Glomerular visceral epithelial cell (primary cell): ENCODE measurements at regions not wholly inside any gene's neighbourhood (a gene's known extent, or its start where the extent isn't known, plus 50 kb on each side); places are given as distances from the start of the nearest gene placed in this dataset.
A peak's percentile ranks its signal among the peaks of the same experiment; 100 is the strongest.

Experiments used
- DNase-seq: peaks from one replicate; pipeline ENCODE4 v3.0.0-alpha.2; 2016; ENCODE audit errors: extremely low spot score

DNA sequence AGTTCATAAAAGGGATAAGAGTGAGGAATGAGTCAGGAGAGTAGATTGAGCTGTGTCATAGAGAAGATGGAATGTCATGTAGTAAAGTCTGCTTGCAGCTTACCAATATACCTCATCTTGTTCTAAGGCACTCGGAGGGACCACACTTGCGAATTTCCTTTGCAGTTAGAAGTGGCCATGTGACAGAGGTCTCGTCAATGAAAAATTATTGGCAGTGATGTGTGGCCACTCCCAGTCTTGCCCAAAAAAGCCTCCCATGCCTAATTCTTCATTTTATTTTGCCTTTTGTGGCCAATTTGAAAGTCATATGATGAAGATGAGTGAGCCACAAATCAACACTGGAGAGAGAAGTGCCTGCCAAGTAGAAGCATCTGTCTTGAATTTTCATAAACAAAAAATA is 465.6 kb upstream of the ZNF385D start:
- DNase-seq: no peak

DNA sequence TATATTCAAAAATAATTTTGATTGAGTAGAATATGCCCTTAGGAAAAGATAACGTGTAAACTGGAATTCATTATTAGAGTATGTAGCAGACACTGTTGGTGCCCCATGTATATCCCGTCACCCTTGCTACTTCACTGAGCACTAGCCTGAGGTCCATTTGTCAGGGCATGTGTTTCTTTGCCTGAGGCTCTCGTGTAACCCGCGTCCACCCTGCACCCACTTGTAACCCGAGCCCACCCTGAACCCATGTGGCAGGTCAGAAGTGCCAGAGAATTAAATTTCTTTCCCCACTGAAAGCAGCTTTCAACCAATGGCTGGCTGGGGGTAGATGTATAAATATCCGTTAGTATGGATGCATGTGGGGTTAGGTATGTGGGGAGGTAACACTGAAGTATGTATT is 474.2 kb upstream of the ZNF385D start:
- no peak for DNase-seq

GRCh38 chr3:22228705-22229104 is 477.7 kb upstream of the ZNF385D start:
- DNase-seq: peak; percentile 9

DNA sequence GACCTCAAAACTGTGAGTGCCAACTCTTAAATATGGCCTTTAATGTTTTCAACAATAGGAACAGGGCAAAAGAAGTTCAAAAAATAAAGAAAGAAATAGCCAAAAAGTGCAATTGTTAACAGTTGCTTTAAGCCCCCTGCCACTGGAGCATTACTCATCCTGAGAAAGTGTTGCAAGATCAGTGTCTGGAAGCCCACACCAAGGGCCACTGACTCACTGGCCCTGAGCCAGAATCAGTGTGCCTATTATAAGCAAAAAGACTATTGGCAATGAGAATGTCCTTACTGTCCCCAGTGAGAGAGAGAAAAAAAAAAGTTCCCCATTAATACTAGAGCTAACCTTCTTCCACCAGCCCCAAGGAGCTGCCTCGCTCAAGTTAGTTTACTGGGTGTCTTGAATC is 480.1 kb upstream of the ZNF385D start:
- DNase-seq: peak; percentile 56

GRCh38 chr3:22236490-22237270 is 485.7 kb upstream of the ZNF385D start:
- DNase-seq: no peak

DNA sequence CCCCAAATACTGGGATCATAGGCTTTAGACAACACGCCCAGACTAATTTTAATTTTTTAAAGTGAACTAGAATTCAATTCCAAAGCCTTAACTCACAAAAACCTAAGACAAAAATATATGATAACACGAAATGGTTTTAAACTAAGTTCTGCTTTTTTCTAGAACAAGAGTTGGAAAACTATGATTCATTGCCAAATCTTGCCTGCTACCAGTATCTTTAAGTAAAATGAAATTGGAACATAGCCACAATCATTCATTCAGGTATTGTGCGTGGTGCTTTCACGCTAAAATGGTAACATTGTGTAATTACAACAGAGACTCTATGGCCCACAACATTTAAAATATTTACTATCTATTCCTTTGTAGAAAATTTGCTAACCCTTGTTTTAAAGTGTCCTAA is 488.0 kb upstream of the ZNF385D start:
- DNase-seq: no peak

DNA sequence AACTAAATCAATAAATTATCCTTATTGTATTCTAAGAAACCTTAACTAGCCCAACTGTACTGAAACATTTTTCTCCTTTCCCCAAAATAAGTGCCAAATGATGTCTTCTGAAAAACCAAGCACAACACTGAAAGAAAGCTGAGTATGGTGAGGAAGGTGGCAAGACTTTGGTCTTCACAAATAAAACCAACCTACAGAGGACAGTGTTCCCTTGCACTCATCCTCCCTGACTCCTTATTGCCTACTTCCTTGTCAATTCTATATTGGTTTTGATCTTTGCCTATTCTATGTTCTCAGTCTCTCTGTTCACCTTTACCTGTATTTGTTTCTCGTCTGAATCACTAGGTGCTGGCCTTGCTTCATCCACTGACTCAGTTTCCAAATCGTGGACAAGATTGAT is 490.1 kb upstream of the ZNF385D start:
- DNase-seq: no peak

DNA sequence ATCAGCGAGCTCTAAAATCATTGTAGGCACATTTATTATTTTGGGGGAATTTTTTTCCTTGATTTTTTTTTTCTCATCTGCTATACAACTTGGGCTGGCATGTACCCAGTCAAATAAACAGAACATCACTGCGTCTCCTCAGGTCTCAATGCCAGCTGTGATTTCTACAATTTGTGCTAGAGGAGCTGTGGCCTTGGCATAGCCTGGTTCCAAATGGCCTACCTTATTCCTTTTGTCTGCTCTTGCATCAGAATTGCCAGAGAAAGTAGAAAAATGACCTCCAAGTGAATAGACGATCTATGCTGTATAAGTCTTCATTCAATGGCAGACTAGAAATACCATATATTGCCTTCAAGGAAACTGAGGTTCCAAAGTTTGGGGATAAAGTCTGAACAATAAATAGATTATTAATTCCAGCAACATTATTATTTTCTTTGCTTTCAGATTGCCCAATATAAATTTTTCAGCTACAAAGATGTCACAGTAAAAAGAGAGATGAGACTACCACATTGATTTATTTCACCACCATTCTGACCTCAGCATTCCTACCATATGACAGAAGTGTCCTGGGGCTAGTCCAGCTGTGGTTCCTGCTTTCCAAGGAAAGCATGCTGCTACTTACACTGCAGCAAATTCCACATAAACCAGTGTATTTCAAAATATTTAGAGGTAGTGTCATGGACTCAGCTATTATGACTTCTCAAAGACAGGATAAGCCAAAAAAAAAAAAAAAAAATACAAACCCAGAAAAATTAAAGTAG is 493.9 kb upstream of the ZNF385D start:
- DNase-seq: peak; percentile 93

- no peak for DNase-seq
Observed at GRCh38 chr3:22245811-22246583, 495.0 kb upstream of the ZNF385D start.

DNA sequence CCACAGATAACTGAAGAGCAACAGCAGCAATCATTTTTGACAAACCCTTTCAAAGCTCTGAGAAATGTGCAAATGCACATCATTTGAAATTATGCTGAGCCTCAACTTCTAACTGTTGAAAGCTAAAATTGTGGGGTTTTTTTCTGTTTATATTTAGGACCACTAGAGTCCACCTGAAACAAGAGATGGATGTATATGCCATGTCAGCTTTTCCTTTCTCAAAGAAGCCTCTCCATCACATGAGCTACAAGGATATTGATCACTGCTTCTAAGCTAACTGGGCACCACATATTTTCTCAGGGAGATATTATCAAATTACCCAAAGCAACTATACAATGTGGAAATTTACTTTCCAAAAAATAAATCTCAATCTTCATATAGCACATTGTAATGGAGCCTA is 498.6 kb upstream of the ZNF385D start:
- no peak for DNase-seq

DNA sequence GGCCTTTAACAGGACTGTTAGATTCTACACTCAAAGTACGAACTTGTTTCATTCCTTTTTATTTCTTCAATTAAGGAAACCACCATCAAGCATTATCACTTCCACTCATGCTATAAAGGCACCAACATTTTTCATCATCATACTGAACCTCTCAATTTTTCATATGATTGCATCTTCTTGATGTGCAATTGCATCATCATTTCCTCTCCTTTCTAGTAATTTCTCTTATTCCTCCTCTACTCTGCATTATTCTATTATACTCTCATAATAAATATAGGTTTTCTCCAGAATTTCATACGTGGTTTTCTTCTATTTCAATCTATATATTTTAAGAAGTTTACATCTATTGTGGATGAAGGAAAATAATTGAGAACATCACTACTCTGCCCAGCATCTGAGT is 506.2 kb upstream of the ZNF385D start:
- no peak for DNase-seq

DNA sequence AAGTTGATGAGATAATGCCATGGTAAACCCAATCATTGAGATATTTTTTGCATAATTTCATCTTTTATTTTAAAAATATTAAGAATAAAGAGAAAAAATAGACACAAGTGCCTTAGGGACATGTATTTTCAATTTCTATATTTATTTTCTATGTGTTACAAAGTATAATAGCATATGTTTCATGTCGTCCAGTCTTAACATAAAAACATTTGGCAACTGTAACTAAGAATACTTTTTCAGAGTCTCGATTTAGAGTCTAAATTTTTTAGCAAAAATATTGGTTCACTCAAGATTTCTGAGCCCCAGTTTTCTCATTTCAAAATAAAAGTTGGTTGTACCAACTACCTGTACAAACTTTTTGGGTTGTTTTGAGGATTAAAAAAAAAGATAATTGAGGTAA is 511.4 kb upstream of the ZNF385D start:
- no peak for DNase-seq

- DNase-seq: peak; percentile 89
Observed at GRCh38 chr3:22263042-22263441, 512.0 kb upstream of the ZNF385D start.

GRCh38 chr3:22265403-22265802 is 514.4 kb upstream of the ZNF385D start:
- DNase-seq: no peak

DNA sequence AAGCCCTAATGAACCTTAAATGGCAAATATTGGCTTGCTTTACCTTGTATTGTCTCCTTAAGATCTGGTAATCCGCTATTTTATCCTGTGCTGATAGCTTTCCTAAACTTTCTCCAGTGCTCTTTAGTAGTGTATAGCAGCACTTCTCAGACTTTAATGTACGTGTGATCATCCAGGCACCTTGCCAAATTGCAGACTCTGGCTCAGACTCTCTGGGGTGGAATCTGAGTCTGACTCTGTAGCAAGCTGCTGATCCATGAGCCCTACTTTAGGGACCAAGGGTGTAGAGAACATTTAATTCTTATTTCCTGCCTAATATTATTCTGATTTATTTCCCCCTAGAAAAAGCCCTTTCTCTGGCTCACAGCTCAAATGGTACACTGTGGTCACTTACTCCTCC is 518.8 kb upstream of the ZNF385D start:
- peak; percentile 49 for DNase-seq

DNA sequence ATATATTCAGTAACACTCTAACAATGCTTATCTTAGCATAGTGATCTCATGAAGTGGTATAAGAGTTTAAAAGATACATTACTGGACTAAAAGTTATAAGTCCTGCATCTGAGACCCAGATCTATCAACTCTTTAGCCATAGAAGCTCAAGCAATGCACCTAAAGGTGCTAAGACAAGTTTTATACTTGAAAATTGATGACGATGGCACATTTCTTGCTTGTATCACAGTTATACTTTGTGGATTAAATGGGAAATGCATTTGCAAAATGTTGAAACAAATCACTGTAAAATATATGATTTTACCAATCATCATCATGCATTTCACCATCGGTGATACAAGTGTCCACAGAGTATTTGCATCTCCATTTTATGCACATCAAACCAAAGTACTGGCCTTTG is 525.3 kb upstream of the ZNF385D start:
- no peak for DNase-seq

DNA sequence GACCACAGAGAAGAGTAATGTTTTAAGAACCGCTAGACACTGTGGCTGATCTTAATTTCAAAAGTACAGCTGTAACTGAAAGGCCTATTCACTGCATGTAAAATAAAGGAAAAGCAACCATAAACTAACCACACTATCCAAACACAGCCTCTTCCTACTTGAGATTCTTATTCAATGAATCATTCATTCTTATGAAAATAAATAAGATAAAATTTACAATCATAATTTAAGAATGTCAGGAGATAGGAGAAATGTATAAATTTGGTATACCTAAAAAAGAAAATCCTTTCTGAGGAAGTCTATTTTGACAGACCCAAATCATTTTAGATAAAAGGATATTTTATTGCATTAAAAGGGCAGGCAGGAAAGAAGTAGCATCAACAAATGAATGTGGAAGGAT is 533.5 kb upstream of the ZNF385D start:
- DNase-seq: peak; percentile 30

- DNase-seq: no peak
Observed at GRCh38 chr3:22288756-22289155, 537.7 kb upstream of the ZNF385D start.

DNA sequence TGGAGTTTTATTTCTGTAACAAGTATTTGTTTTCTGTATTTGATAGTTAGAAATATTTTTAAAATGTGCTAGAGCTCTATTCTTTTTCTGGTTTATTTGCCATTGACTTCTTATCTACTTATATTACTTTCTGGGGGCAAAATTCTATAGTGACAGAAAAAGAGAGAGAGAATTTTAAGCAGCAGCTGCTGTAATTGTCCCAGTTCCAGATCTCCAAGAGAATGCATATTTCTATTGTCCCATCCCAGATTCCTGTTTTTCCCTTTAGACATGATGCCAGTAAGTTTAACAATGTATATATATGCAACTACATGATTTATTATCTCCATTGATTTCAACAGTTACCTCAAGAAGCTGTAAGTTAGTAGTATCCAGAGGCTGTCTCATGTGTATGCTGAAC is 541.7 kb upstream of the ZNF385D start:
- DNase-seq: no peak

DNA sequence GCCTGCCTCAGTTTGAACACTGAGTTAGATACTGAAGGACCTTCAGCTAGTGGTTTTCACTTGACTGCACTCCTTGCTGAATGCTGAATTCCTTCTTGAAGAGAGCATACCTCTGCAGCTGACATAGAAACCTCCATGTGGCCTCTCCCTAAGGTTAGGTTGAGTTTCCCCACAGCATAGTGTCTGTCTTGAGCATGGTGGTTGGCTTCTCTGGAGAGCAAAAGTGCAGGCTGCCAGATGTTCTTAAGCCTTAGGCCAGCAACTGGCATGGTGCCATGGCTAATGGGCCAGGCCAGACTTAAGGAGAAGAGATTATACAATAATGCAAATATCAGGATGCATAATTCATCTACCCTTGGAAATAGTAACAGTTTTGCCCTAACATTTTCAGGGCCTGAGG is 545.6 kb upstream of the ZNF385D start:
- peak; percentile 50 for DNase-seq

GRCh38 chr3:22297436-22297835 is 546.4 kb upstream of the ZNF385D start:
- no peak for DNase-seq

- no peak for DNase-seq
Observed at GRCh38 chr3:22306454-22306853, 555.4 kb upstream of the ZNF385D start.

- no peak for DNase-seq
Observed at GRCh38 chr3:22308871-22309270, 557.9 kb upstream of the ZNF385D start.
